Head of caudate nucleus (tissue), 42 donors: ENCODE measurements at regions not wholly inside any gene's neighbourhood (a gene's known extent, or its start where the extent isn't known, plus 50 kb on each side); places are given as distances from the start of the nearest gene placed in this dataset.

Source experiments
- DNase-seq, 42 donors: peaks; one replicate each; pipeline versions ENCODE4 v3.0.0 to v3.0.0-alpha.2; 2020 to 2021; ENCODE audit warnings: mixed read lengths in 7 of 42
- intact Hi-C: fragments of 100-400 bp; cut with DNase I; formaldehyde crosslinking; loops from one replicate; pipeline ENCODE4 v1.15.0; 2022

- intact Hi-C loops = loop anchor here (5.0 to 10.0 kb wide), 2 partner anchors 46 to 109 kb away; no protein-coding TSS in a partner anchor
- peak in 40 of 42 donors; percentile 43 to 90 (median 72) for DNase-seq
Observed at GRCh38 chr2:16615687-16616615, 49.7 kb downstream of the CYRIA start.

DNA sequence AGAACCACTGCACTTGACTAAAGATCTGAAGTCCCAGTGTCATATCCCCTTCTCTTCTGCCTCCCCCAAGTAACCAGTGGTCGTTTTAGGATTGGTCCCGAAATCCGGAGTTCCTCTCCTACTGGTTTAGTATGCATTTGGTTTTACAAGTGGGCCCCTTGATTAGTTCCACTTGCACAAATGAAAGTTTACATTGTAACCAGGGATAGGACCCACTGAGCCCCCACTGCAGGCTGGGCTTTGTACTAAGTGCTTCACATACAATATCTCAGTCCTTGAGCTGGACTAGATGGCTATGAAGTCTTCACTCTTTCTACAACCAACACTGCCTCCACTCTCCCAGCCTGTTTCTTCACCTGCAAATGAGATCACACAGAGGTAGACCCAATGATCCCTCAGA lies 50.4 kb downstream of the CYRIA start:
- no peak for DNase-seq
- intact Hi-C loops = loop anchor here (5.0 to 10.0 kb wide), 2 partner anchors 47 to 110 kb away; no protein-coding TSS in a partner anchor

DNA sequence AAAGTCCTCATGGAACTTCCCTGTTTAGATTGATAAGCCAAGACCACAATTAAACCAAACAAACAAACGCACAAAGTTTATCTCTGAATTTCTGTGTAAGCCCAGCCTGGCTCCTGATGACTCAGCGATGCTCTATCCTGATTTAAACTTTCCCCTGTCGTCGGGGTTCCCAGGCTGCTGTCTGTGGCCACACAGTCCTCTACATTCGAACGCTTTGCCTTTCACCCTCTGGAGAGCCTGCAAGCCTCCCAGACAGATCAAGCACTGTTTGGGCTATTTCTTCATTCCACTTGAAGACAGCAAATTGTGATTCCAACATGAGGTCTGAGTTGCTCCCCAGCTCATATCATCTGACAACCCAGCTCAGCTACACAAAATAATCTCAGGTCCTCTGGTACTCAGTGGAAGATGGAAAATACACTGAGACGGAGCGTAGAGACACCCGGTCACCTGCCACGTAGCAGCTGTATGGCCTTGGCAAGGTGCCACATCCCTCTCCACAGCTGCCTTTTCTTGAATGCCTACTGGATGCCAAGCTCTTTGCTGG lies 51.2 kb downstream of the CYRIA start:
- intact Hi-C loops = loop anchor here (5.0 to 10.0 kb wide), 2 partner anchors 110 to 143 kb away; no protein-coding TSS in a partner anchor
- peak in 2 of 42 donors; percentile 45 to 61 for DNase-seq

DNA sequence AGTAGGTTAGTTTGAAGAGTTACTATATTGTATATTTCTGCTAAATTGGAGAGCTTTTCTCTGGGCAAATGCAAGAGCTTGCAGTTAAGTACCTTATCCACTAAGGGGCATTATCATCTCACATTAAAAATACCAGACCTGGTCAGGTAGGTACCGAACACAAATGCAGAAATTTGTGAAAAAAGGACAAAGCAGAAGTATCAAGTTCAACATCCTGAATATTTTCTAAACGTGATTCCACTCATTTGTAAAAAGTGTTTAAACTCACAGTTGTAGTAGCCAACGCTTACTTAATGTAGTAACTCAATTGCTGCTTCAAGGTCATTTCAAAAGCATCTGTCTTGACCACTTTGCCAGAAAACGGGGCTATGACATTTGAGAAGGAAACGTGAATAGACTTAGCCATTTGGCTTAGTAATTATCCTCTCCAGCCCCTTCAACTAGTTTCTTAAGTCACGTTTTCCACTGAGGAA lies 52.1 kb downstream of the CYRIA start:
- no peak for DNase-seq
- intact Hi-C loops = loop anchor here (5.0 to 10.0 kb wide), 2 partner anchors 111 to 144 kb away; no protein-coding TSS in a partner anchor

DNA sequence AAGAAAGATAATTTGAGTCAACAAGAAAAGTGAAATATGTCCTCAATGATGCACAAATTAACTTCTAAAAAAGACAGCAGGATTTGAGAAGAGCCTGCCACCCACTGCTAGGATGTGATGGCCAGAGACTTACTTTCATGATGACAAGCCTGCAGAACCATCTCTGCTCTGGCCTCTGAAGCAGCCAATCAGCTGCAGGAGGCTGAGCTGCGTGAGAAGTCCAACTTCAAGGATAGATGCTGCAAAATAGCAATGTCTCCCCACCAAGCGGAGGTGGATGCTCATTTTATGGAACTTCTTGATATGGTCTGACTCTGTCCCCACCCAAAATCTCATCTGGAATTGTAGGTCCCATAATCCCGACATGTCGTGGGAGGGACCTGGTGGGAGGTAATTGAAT lies 53.1 kb downstream of the CYRIA start:
- no peak for DNase-seq
- intact Hi-C loops = loop anchor here (5.0 to 10.0 kb wide), 2 partner anchors 112 to 145 kb away; no protein-coding TSS in a partner anchor

DNA sequence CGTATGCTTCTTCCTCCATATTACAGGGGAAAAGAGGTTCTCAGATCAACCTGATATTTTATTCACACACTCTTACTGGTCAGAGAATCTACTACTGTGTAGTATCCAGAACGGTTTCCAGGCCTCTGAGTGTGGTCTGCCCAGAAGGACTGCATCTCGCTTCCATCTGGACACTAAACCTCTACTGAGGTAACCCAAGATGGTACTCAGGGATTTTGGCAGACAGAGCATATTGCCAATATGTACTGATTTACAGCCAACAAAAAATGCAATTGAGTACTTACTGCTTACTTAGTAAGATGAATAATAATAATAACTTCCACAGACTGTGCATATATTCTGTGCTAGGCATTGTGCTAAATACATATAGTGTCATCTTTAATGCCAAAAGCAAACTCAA lies 55.8 kb downstream of the CYRIA start:
- intact Hi-C loops = loop anchor here (5.0 to 10.0 kb wide), 4 partner anchors 57 to 667 kb away; partner anchors contain the start of gene MYCN
- DNase-seq = peak in 1 of 42 donors; percentile 18

GRCh38 chr2:16608661-16609643 lies 56.7 kb downstream of the CYRIA start:
- DNase-seq = peak; percentile 77 to 97 (median 92)
- intact Hi-C loops = loop anchor here (5.0 kb wide), 2 partner anchors 57 to 667 kb away; partner anchors contain the start of gene MYCN

DNA sequence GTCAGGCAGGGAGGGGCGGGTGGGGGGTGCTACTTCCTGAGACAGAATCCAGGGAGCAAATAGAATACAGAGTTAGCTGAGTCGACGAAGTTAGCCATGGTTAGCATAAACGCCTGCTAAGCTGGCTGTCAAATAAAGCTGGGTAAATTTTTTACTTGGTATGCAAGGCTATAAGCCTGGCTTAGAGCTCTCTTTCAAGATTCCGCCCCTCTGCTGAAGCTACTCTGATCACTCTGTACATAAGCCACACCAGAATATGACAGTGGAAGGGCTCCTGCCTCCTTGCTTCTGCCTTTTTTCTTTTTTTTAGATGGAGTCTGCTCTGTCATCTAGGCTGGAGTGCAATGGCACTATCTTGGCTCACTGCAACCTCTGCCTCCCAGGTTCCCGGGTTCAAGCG lies 58.3 kb downstream of the CYRIA start:
- intact Hi-C loops = loop anchor here (5.0 kb wide), 2 partner anchors 55 to 665 kb away; partner anchors contain the start of gene MYCN
- DNase-seq = no peak

GRCh38 chr2:16604236-16604635 lies 61.4 kb downstream of the CYRIA start:
- DNase-seq = no peak
- intact Hi-C loops = no loop called here

DNA sequence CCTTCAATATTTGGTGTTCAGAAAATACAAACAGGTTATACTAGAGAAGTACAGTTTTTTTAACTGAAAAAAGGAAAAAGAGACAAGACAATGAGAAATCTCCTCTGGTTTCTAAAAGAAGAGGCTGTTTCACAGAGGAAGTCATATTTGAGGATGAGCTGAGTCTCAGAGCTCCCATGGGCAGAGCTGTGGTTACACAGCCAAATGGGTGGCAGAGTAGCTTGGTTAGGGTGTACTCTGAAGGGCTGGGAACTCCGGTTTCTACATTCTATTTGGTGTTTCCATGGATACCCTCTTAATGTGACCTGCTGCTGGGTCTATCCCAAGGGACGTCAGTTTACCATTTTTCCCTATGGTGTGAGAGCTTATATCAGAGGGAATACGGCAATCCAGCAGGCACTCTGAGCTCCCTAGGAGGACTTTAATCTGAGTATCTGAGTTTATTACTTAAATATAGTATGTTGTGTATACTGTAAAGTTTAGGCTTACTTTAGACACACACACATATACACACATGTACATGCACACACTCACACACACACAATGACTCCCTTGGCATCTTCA lies 74.2 kb downstream of the CYRIA start:
- intact Hi-C loops = no loop called here
- DNase-seq = no peak

- intact Hi-C loops = no loop called here
- no peak for DNase-seq
Observed at GRCh38 chr2:16589465-16589864, 76.2 kb downstream of the CYRIA start.

- intact Hi-C loops = no loop called here
- no peak for DNase-seq
Observed at GRCh38 chr2:16588565-16588964, 77.1 kb downstream of the CYRIA start.

GRCh38 chr2:16587601-16588000 lies 78.0 kb downstream of the CYRIA start:
- intact Hi-C loops = no loop called here

GRCh38 chr2:16584824-16585540 lies 80.7 kb downstream of the CYRIA start:
- DNase-seq = no peak
- intact Hi-C loops = no loop called here

More at GRCh38 chr2:16587601-16588000, 78.0 kb downstream of the CYRIA start:
- DNase-seq = no peak

DNA sequence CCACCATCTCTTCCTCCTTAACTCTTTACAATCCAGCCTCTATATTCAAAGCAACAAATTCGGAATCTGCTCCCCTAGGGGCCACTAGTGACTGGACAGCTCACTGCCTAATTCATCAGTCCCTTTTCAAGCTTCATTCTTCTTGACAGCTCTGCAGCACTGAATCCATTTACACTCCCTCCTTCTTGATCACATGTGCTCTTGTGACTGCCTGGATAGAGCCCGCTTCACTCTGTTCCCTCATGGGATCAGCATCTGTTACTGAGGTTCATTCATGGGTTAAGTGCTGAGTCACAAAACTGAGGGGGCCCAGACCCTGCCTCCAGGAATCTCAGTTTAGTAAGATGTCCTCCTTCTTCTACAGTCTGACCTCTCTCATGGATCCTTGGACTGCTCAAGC lies 81.5 kb downstream of the CYRIA start:
- intact Hi-C loops = no loop called here
- no peak for DNase-seq

GRCh38 chr2:16581241-16581640 lies 84.4 kb downstream of the CYRIA start:
- intact Hi-C loops = no loop called here
- DNase-seq = no peak

- DNase-seq = no peak
- intact Hi-C loops = no loop called here
Observed at GRCh38 chr2:16578081-16578480, 87.6 kb downstream of the CYRIA start.

DNA sequence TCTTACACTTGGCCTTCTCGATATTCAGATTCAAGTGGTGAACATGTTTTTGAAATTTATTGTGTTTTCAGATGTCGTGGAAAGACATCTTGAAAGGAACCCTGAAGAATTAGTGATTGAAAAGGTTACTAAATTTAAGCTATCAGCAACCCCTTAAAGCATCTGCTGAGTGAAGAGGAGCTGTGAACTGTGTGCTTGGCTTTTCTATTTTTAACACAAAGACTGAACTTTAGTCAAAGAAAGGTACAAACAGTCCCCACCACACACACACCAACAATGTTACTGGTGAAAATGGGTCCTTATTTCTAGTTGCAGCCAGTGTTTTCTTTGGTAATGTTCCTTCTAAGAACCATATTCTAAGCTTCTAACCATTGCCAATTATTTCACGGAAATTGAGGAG lies 95.1 kb downstream of the CYRIA start:
- intact Hi-C loops = no loop called here
- DNase-seq = no peak
